Lower leg skin (tissue), 3 donors: ENCODE measurements at regions not wholly inside any gene's neighbourhood (a gene's known extent, or its start where the extent isn't known, plus 50 kb on each side); places are given as distances from the start of the nearest gene placed in this dataset.

Experiments used
- CTCF ChIP-seq, 3 donors: fragments of 450-650 bp; IDR thresholded peaks; one replicate each; pipeline ENCODE4 v1.5.1; 2016; ENCODE audit warnings: antibody characterized with exemption in 3 of 3, mild to moderate bottlenecking in 3 of 3, moderate library complexity in 2 of 3
- POLR2A ChIP-seq, 2 donors: fragments of 450-650 bp; IDR thresholded peaks; one replicate each; pipeline ENCODE4 v1.6.1; 2016 to 2017; ENCODE audit warnings: antibody characterized with exemption in 2 of 2, mild to moderate bottlenecking in 1 of 2, moderate library complexity in 1 of 2

- no peak for TF ChIP-seq CTCF (IDR thresholded peaks at IDR 0.05)
- TF ChIP-seq POLR2A (IDR thresholded peaks at IDR 0.05) = no peak
Observed at GRCh38 chr2:220531216-220531615, 903.8 kb downstream of the SLC4A3 start.
